Activated CD4-positive, CD25-positive, alpha-beta regulatory T cell treated with anti-CD3 and anti-CD28 coated beads, Interleukin-2, amount 50 U/mL, for 24 hours (primary cell): ENCODE measurements at regions not wholly inside any gene's neighbourhood (a gene's known extent, or its start where the extent isn't known, plus 50 kb on each side); places are given as distances from the start of the nearest gene placed in this dataset.

Source experiments
- ATAC-seq, 2 donors: fragments of 150-1000 bp; cut with Tn5 transposase; one replicate each; pipeline ENCODE4 v1.10.0; 2021; ENCODE audit warnings: mild to moderate bottlenecking in 1 of 2, moderate library complexity in 1 of 2

- ATAC-seq, result no peak
Measured at GRCh38 chr10:10644676-10645385, 372.8 kb upstream of the CELF2 start.

GRCh38 chr10:10647331-10647730, 370.3 kb upstream of the CELF2 start:
- ATAC-seq, result no peak

GRCh38 chr10:10657139-10657760, 360.4 kb upstream of the CELF2 start:
- ATAC-seq, result no peak

- ATAC-seq, result no peak
Measured at GRCh38 chr10:10658172-10658785, 359.4 kb upstream of the CELF2 start.

GRCh38 chr10:10660054-10660453, 357.6 kb upstream of the CELF2 start:
- no peak for ATAC-seq

GRCh38 chr10:10661176-10661575, 356.5 kb upstream of the CELF2 start:
- ATAC-seq, result no peak

GRCh38 chr10:10662716-10663408, 354.8 kb upstream of the CELF2 start:
- ATAC-seq, result no peak

GRCh38 chr10:10663622-10664021, 354.1 kb upstream of the CELF2 start:
- ATAC-seq, result no peak

GRCh38 chr10:10665750-10666149, 351.9 kb upstream of the CELF2 start:
- ATAC-seq, result no peak

GRCh38 chr10:10667466-10667865, 350.2 kb upstream of the CELF2 start:
- no peak for ATAC-seq

GRCh38 chr10:10676972-10677371, 340.7 kb upstream of the CELF2 start:
- no peak for ATAC-seq

GRCh38 chr10:10677479-10677878, 340.2 kb upstream of the CELF2 start:
- no peak for ATAC-seq

- ATAC-seq, result no peak
Measured at GRCh38 chr10:10680496-10680895, 337.2 kb upstream of the CELF2 start.

GRCh38 chr10:10684972-10685371, 332.7 kb upstream of the CELF2 start:
- ATAC-seq, result no peak

- no peak for ATAC-seq
Measured at GRCh38 chr10:10685566-10685965, 332.1 kb upstream of the CELF2 start.

GRCh38 chr10:10687751-10688150, 329.9 kb upstream of the CELF2 start:
- no peak for ATAC-seq

- no peak for ATAC-seq
Measured at GRCh38 chr10:10699427-10699826, 318.2 kb upstream of the CELF2 start.

- ATAC-seq, result no peak
Measured at GRCh38 chr10:10701084-10701611, 316.5 kb upstream of the CELF2 start.

GRCh38 chr10:10702211-10702610, 315.5 kb upstream of the CELF2 start:
- ATAC-seq, result no peak

- no peak for ATAC-seq
Measured at GRCh38 chr10:10703382-10703781, 314.3 kb upstream of the CELF2 start.

GRCh38 chr10:10712155-10712704, 305.4 kb upstream of the CELF2 start:
- ATAC-seq, result no peak

- no peak for ATAC-seq
Measured at GRCh38 chr10:10714327-10714726, 303.3 kb upstream of the CELF2 start.

- no peak for ATAC-seq
Measured at GRCh38 chr10:10716972-10717371, 300.7 kb upstream of the CELF2 start.
